MM.1S (cell line): ENCODE measurements at regions not wholly inside any gene's neighbourhood (a gene's known extent, or its start where the extent isn't known, plus 50 kb on each side); places are given as distances from the start of the nearest gene placed in this dataset.
"Not testable (repeated sequence)": the region's sequence is repeated elsewhere in the genome, so short reads cannot be mapped to it uniquely, and the experiment has no call there.

Experiments used
- DNase-seq: peaks from one replicate; pipeline ENCODE4 v3.0.0-alpha.2; 2015
- H2AFZ ChIP-seq: fragments of 300-600 bp; sonication (generic); 2 replicates; pipeline ENCODE4 v1.6.0; 2016; ENCODE audit warnings: antibody characterized with exemption, low read length
- H3F3A ChIP-seq: fragments of 300-600 bp; sonication (generic); 2 replicates; pipeline ENCODE4 v1.6.1; 2016; ENCODE audit warnings: mild to moderate bottlenecking, antibody characterized with exemption, low read length, moderate library complexity, mixed read lengths; ENCODE audit not compliant: insufficient read depth
- H3K27ac ChIP-seq: fragments of 300-600 bp; sonication (generic); 2 replicates; pipeline ENCODE4 v1.5.1; 2016; ENCODE audit warnings: mild to moderate bottlenecking, low read length
- H3K27me3 ChIP-seq: fragments of 300-600 bp; sonication (generic); replicated peaks from 2 replicates; pipeline ENCODE4 v1.6.0; 2016; ENCODE audit warnings: low read length; ENCODE audit not compliant: insufficient read depth
- H3K36me3 ChIP-seq: fragments of 300-600 bp; sonication (generic); replicated peaks from 2 replicates; pipeline ENCODE4 v1.6.1; 2016; ENCODE audit warnings: mild to moderate bottlenecking, low read length, mixed read lengths; ENCODE audit not compliant: insufficient read depth
- H3K4me1 ChIP-seq: fragments of 300-600 bp; sonication (generic); 2 replicates; pipeline ENCODE4 v1.6.1; 2016; ENCODE audit warnings: low read length, mixed read lengths
- H3K4me2 ChIP-seq: fragments of 300-600 bp; sonication (generic); 2 replicates; pipeline ENCODE4 v1.6.0; 2016; ENCODE audit warnings: low read depth, low read length
- H3K4me3 ChIP-seq: fragments of 300-600 bp; sonication (generic); 2 replicates; pipeline ENCODE4 v1.5.1; 2016; ENCODE audit warnings: low read length, mixed read lengths
- H3K79me2 ChIP-seq: fragments of 300-600 bp; sonication (generic); 2 replicates; pipeline ENCODE4 v1.6.1; 2016; ENCODE audit warnings: mixed run types, low read length, mixed read lengths
- H3K9ac ChIP-seq: fragments of 300-600 bp; sonication (generic); 2 replicates; pipeline ENCODE4 v1.6.1; 2016; ENCODE audit warnings: low read length, mixed read lengths
- H3K9me2 ChIP-seq: fragments of 300-600 bp; sonication (generic); replicated peaks from 2 replicates; pipeline ENCODE4 v1.6.1; 2016; ENCODE audit warnings: mild to moderate bottlenecking, low read length, mixed read lengths; ENCODE audit not compliant: insufficient read depth
- H3K9me3 ChIP-seq: fragments of 300-600 bp; sonication (generic); replicated peaks from 2 replicates; pipeline ENCODE4 v1.6.1; 2016; ENCODE audit warnings: mild to moderate bottlenecking, low read length, mixed read lengths; ENCODE audit not compliant: insufficient read depth
- H4K20me1 ChIP-seq: fragments of 300-600 bp; sonication (generic); 2 replicates; pipeline ENCODE4 v1.6.1; 2016; ENCODE audit warnings: mild to moderate bottlenecking, low read length, moderate library complexity, mixed read lengths; ENCODE audit not compliant: insufficient read depth
- EZH2 ChIP-seq: fragments of 300-600 bp; sonication (generic); optimal IDR thresholded peaks from 2 replicates; pipeline ENCODE3; 2017; ENCODE audit warnings: low read depth, mild to moderate bottlenecking, antibody characterized with exemption, low read length, mixed read lengths
- EZH2phosphoT487 ChIP-seq: fragments of 300-600 bp; sonication (generic); IDR thresholded peaks from 2 replicates; pipeline ENCODE4 v1.6.1; 2018; ENCODE audit warnings: antibody characterized with exemption, low read length
- TF ChIP-seq, protein P1 (sequence below): fragments of 300-600 bp; sonication (generic); IDR thresholded peaks from 2 replicates; pipeline ENCODE4 v1.5.1; 2016; ENCODE audit warnings: antibody characterized with exemption, low read length, mixed read lengths

DNA sequence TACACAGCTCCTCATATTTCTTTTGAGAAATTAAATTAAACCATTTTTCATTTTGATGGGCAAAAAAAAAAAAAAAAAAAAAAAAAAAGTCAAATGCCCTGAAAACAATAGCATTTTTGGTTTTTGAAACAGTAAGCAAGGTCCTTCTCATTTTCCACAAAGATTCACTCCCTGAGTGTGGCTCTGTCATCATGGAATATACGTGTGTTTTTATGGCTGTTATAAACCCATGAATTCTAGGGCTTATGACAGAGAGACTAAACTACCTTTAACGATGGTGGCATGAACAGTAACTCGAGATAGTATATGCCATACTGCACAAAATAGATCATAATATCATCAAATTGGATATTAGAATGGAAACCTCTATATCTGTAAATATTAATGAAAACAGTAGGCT lies 179.2 kb upstream of the ZNF521 start:
- H3K36me3 ChIP-seq = no peaks in the 10 kb centered on the region
- TF ChIP-seq, protein P1, sequence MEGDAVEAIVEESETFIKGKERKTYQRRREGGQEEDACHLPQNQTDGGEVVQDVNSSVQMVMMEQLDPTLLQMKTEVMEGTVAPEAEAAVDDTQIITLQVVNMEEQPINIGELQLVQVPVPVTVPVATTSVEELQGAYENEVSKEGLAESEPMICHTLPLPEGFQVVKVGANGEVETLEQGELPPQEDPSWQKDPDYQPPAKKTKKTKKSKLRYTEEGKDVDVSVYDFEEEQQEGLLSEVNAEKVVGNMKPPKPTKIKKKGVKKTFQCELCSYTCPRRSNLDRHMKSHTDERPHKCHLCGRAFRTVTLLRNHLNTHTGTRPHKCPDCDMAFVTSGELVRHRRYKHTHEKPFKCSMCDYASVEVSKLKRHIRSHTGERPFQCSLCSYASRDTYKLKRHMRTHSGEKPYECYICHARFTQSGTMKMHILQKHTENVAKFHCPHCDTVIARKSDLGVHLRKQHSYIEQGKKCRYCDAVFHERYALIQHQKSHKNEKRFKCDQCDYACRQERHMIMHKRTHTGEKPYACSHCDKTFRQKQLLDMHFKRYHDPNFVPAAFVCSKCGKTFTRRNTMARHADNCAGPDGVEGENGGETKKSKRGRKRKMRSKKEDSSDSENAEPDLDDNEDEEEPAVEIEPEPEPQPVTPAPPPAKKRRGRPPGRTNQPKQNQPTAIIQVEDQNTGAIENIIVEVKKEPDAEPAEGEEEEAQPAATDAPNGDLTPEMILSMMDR = no peak
- TF ChIP-seq EZH2phosphoT487 (no peak), EZH2 (no peak)
- no peaks in the 10 kb centered on the region for H3K9me3 ChIP-seq
- no peak overlapping the region for H2AFZ ChIP-seq
- no peak overlapping the region for H3K4me3 ChIP-seq
- no peaks in the 10 kb centered on the region for H3K9me2 ChIP-seq
- H3K27ac ChIP-seq = no peak overlapping the region
- H3K9ac ChIP-seq = no peak overlapping the region
- H3K4me1 ChIP-seq = no peaks in the 10 kb centered on the region
- DNase-seq = no peak
- H3K4me2 ChIP-seq = no peak overlapping the region
- no peaks in the 10 kb centered on the region for H4K20me1 ChIP-seq
- no peaks in the 10 kb centered on the region for H3K79me2 ChIP-seq
- no peaks in the 10 kb centered on the region for H3F3A ChIP-seq
- H3K27me3 ChIP-seq = no peaks in the 10 kb centered on the region

DNA sequence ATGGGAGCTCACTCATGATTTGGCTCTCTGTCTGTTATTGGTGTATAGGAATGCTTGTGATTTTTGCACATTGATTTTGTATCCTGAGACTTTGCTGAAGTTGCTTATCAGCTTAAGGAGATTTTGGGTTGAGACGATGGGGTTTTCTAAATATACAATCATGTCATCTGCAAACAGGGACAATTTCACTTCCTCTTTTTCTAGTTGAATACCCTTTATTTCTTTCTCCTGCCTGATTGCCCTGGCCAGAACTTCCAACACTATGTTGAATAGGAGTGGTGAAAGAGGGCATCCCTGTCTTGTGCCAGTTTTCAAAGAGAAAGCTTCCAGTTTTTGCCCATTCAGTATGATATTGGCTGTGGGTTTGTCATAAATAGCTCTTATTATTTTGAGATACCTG lies 173.8 kb upstream of the ZNF521 start:
- H3K4me2 ChIP-seq = not testable (repeated sequence)

DNA sequence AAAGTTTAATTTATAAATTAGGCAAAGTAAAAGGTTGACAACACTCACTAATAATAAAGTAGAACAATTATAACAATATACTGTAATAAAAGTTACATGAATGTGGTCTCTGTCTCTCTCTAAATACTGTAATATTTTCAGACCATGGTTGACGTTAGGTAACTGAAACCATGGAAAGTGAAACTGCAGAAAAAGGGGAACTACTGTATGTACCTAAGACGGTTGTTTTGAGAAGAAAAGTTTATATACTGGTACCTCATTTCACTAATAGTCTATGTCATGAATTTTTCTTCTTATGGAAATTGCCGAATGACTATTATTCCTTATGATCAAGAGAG lies 166.7 kb upstream of the ZNF521 start:
- Histone ChIP-seq H3K4me3 (no peak overlapping the region), H3K9ac (no peak overlapping the region), H3K4me2 (peak overlapping the region; percentile 56), H3K4me1 (peaks cover 10% of the 10 kb centered on the region), H3K79me2 (no peaks in the 10 kb centered on the region), H3K27ac (no peak overlapping the region), H2AFZ (no peak overlapping the region), H3F3A (no peaks in the 10 kb centered on the region; the same call in 1 of the 2 replicates), H3K9me3 (no peaks in the 10 kb centered on the region), H3K27me3 (no peaks in the 10 kb centered on the region), H3K9me2 (no peaks in the 10 kb centered on the region), H4K20me1 (no peaks in the 10 kb centered on the region), H3K36me3 (no peaks in the 10 kb centered on the region)
- DNase-seq = peak; percentile 64
- TF ChIP-seq EZH2phosphoT487 (no peak), EZH2 (no peak)

More for the DNA sequence above, 173.8 kb upstream of the ZNF521 start:
- H3K27me3 ChIP-seq, DNase-seq, H4K20me1 ChIP-seq, H3K4me1 ChIP-seq, H2AFZ ChIP-seq, H3K4me3 ChIP-seq, H3K79me2 ChIP-seq, H3K27ac ChIP-seq, H3K36me3 ChIP-seq, H3K9me2 ChIP-seq, H3F3A ChIP-seq, H3K9me3 ChIP-seq, H3K9ac ChIP-seq: not testable (repeated sequence)

DNA sequence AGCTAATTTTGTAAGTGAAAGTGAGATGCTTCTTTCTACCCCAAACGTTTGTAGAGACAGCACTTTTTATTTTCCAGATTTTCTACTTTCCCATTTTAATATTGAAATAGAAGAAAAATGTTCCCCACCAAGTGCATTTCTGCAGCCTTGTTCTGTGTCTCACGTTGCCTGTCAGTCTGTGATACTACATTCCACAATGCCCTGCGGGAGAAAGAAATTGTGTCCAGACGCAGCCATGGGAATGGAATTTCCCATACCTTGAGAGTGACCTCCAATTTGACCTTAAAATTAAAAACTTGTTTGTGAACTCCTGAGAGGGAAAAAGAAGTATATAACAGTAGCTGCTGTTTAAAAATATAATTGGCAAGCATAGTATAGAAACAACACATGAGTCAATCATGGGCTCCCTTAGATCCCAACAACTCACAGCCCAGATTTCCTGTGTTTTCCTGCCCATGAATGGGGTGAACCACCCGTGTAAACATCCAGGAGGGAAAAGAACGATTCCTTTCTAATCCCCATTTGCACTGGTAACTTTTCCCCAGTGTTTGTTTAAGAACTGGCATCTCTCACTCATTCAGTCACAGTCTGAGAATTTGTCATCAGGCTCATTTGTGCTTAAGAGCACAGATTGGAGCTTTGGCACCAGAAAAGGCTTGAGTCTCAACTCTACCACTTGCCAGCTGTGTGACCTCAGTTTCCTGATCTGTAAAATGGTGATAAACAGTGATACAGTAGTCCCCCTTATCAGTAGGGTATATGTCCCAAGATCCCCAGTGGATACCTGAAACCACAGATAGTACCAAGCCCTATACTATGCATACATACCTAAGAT lies 166.1 kb upstream of the ZNF521 start:
- TF ChIP-seq EZH2 = no peak
- TF ChIP-seq EZH2phosphoT487 = no peak
- TF ChIP-seq, protein P1 = no peak
- H3K4me2 ChIP-seq = no peak overlapping the region
- H3K4me3 ChIP-seq = no peak overlapping the region
- no peak overlapping the region for H2AFZ ChIP-seq
- no peak for DNase-seq
- H3K9ac ChIP-seq = no peak overlapping the region
- H4K20me1 ChIP-seq = no peaks in the 10 kb centered on the region
- H3K9me2 ChIP-seq = no peaks in the 10 kb centered on the region
- H3K36me3 ChIP-seq = no peaks in the 10 kb centered on the region
- no peak overlapping the region for H3K27ac ChIP-seq
- no peaks in the 10 kb centered on the region for H3K9me3 ChIP-seq
- H3K27me3 ChIP-seq = no peaks in the 10 kb centered on the region
- H3K79me2 ChIP-seq = no peaks in the 10 kb centered on the region
- peaks cover 10% of the 10 kb centered on the region for H3K4me1 ChIP-seq
- H3F3A ChIP-seq = no peaks in the 10 kb centered on the region; the same call in 1 of the 2 replicates
